Uterus (tissue), 2 donors: ENCODE measurements at regions not wholly inside any gene's neighbourhood (a gene's known extent, or its start where the extent isn't known, plus 50 kb on each side); places are given as distances from the start of the nearest gene placed in this dataset.

Experiments
- CTCF ChIP-seq, 4 experiments: fragments of 200-600 bp in 2 of 4; fragments of 450-650 bp in 2 of 4; sonication (generic) in 2 of 4; IDR thresholded peaks; one replicate each; pipeline ENCODE4 v1.5.1; 2016 to 2019; ENCODE audit warnings: antibody characterized with exemption in 4 of 4, mild to moderate bottlenecking in 2 of 4, moderate library complexity in 1 of 4
- POLR2A ChIP-seq, 2 donors: fragments of 450-650 bp; IDR thresholded peaks; one replicate each; pipeline ENCODE4 v1.6.1; 2016; ENCODE audit warnings: antibody characterized with exemption in 2 of 2, mild to moderate bottlenecking in 1 of 2, moderate library complexity in 1 of 2

DNA sequence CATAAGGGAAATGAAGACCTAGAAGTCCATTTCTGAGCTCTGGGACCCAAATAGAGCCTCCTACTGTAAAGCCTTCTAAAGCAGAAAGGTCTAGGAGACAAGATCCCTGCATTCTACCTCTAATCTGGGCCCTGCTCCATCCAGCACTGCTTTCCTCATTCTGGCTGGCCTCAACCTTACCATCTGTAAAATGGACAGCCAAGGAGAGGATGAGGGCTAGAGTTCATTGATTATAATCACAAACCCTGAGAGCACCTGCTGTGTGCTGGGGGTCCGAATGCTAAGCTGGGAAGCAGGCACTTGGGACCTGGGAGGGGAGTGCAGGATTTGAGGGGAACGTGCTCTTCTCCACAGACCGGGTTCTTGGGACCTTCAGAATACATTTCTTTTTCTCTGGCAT lies 454.0 kb upstream of the ZMIZ1 start:
- TF ChIP-seq CTCF (IDR thresholded peaks at IDR 0.05): no peak
- no peak for TF ChIP-seq POLR2A (IDR thresholded peaks at IDR 0.05)
